GM18870 (cell line): ENCODE measurements at regions not wholly inside any gene's neighbourhood (a gene's known extent, or its start where the extent isn't known, plus 50 kb on each side); places are given as distances from the start of the nearest gene placed in this dataset.
"Not testable (repeated sequence)": the region's sequence is repeated elsewhere in the genome, so short reads cannot be mapped to it uniquely, and the experiment has no call there.

ENCODE experiments used
- ATAC-seq: cut with Tn5 transposase; IDR thresholded peaks from one replicate; pipeline ENCODE4 v1.9.1; 2021; ENCODE audit warnings: moderate library complexity; ENCODE audit not compliant: unreplicated experiment

GRCh38 chr7:112982441-112983063 is 104.1 kb downstream of the GPR85 start:
- ATAC-seq = peak; percentile 78

DNA sequence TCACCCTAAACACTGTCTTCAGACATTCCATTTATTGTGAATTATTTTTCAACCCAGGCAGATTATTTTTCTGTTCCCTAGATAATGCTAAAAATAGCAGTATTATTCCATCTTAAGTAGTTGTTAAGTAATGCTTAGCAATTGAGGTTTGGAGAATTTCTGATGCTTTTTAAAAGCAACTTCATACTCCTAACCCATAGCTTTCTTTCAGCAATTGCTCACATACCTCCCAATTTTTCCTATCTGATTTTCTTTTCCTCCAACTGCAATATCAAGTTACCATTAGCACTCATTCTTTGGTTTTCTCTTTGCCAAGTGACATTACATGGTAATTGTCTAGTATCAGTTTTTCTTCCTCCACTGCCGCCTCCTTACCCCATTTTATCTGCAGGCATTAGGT is 104.7 kb downstream of the GPR85 start:
- ATAC-seq = peak; percentile 32

GRCh38 chr7:112979055-112979454 is 107.6 kb downstream of the GPR85 start:
- ATAC-seq = not testable (repeated sequence)

GRCh38 chr7:112977244-112977955 is 109.2 kb downstream of the GPR85 start:
- ATAC-seq = not testable (repeated sequence)

DNA sequence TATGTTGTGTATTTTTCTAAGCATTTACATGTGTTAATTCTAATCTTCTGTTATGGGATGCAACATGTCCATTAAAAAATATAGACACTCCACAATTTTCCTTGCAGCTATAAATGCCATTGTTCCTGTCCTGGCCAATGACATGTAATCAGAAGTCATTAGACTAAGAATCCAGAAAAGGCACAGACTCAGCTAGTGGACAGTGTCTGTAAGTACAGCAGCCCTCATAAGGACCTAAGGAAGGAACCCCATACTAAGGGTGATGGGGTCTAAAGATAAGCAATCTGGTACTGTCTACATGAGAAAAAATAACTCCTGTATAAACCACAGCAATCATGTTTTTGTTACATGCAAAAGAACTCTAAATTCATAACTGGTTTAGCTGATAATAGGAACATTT is 115.9 kb downstream of the GPR85 start:
- ATAC-seq = no peak

DNA sequence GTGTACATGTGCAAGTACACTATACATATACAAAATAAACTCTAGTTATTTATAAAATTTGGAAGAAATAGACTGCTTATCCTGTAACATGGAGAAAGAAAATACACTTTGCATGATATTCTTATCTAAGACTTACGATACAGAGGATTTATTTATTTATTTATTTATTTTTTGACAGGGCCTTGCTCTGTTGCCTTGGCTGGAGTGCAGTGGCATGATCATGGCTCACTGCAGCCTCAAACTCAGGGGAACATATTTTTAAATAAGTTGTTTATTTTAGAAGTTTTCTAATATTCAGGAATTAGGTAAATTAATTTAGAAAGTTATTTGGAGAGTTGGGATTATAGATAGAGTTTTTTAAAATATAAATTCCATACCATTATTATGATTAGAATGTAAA is 116.7 kb downstream of the GPR85 start:
- no peak for ATAC-seq

GRCh38 chr7:112965506-112965905 is 121.1 kb downstream of the GPR85 start:
- no peak for ATAC-seq

DNA sequence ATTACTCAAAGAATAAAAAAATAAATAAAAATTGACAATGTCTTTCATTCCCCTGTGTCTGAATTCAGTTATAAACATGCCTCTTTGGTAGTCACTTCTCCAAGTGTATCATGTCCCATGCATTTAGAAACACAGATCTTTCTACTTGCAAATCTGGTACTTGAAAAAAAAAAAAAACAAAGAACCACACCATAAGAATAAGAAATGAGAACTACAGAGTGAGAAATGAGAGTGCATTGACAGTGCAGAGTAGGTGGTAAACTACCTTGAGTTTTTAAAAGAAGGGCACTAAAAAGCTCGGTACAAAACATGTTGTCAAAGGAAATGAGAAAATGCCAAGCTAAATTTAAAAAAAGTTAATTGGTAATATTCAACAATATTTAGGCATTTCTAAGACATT is 123.0 kb downstream of the GPR85 start:
- ATAC-seq = no peak

DNA sequence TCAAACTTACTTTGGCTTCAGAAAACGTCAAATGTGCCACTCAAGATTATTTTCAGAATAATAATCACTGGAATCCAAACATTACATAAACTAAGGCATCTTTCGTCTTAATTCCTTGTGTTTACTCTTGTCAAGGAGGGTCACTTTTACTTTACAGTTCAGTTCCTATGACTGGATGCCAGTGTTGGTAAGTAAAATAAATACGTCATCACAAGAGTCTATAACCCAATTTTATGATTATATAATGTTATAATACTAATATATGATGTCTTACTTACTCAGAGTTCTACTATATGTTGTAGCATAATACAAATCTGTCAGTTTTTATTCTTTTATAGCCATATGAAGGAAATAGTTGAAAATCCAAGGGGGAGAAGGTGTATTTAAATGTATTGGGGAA is 123.8 kb downstream of the GPR85 start:
- ATAC-seq = no peak

GRCh38 chr7:112959276-112959675 is 127.4 kb downstream of the GPR85 start:
- ATAC-seq = no peak

- no peak for ATAC-seq
These were observed 127.9 kb downstream of the GPR85 start for GRCh38 chr7:112958775-112959174.

DNA sequence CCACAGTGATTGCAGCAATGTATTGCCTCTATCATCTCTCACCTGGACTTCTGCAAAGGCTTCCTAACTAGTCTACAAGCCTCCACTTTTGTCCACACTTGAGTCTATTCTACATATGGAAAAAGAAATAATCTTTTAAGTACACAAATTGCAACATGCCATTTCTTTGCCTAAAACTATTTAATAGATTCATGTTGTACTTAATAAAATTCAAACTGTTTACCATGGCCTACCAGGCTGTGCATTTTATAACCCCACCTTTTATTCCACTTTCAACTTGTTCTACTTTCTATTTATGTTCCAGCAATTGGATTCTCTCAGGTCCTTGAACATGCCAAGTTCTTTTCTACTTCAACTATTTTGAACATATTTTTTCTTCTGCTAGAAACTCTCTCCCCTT is 128.7 kb downstream of the GPR85 start:
- ATAC-seq = no peak

DNA sequence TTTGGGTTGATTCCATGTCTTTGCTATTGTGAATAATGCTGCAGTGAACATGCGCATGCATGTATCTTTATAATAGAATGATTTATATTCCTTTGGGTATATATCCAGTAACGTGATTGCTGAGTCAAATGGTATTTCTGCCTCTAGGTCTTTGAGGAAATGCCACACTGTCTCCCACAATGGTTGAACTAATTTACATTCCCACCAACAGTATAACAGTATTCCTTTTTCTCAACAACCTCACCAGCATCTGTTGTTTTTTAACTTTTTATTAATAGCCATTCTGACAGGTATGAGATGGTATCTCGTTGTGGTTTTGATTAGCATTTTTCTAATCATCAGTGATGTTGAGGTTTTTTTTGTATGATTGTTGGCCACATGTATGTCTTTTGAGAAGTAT is 133.6 kb downstream of the GPR85 start:
- ATAC-seq = not testable (repeated sequence)

- no peak for ATAC-seq
These were observed 135.6 kb downstream of the GPR85 start for GRCh38 chr7:112951070-112951469.

DNA sequence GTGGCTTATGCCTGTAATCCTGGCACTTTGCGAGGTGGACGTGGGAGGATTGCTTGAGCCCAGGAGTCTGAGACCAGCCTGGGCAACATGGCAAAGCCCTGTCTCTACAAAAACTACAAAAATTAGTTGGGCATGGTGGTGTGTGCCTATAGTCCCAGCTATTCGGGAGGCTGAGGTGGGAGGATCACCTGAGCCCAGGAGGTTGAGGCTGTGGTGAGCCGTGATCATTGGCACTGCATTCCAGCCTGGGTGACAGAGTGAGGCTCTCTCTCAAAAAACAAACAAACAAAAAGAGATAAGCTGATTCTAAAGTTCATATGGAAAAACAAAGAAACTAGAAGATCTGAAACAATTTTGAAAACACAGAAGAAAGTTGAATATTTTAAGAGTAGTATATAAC is 136.9 kb downstream of the GPR85 start:
- not testable (repeated sequence) for ATAC-seq

DNA sequence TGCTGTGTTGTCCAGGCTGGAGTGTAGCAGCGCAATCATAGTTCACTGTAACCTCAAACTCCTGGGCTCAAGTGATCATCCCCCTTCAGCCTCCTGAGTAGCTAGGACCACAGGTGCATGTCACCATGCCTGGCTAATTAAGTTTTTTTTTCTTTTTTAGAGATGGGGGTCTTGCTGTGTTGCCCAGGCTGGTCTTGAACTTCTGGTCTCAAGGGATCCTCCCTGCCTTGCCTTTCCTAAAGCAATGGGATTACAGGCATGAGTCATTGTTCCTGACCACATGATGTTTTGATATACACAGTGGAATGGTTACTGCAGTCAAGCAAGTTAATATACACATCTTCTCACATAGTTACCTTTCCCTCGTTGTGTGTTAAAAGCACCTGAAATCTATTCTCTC is 140.3 kb downstream of the GPR85 start:
- ATAC-seq = no peak

DNA sequence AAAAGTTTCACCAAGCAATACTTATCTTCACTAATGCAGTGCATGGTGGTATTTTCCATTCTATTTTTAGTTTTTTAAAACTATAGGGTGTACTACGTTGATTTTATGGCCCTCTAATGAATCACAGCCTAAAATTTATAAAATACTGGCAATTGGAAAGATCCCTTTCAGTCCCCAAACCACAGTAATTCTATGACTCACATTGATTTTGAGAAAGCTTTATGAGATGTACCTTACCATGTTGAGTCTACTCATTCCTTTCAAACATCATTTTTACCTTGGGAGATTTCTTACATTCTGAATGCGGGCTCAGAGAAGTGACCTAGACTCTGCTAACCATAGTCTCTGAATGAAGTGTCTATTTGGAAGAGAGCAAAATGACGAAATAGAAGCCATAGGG is 141.6 kb downstream of the GPR85 start:
- no peak for ATAC-seq

- ATAC-seq = no peak
These were observed 143.6 kb downstream of the GPR85 start for GRCh38 chr7:112942981-112943380.

GRCh38 chr7:112942125-112942524 is 144.5 kb downstream of the GPR85 start:
- ATAC-seq = not testable (repeated sequence)

- peak; percentile 43 for ATAC-seq
These were observed 146.3 kb downstream of the GPR85 start for GRCh38 chr7:112940314-112940732.

- ATAC-seq = peak; percentile 96
These were observed 146.9 kb downstream of the GPR85 start for GRCh38 chr7:112939574-112940313.
